Parathyroid adenoma (tissue), 2 donors: ENCODE measurements at regions not wholly inside any gene's neighbourhood (a gene's known extent, or its start where the extent isn't known, plus 50 kb on each side); places are given as distances from the start of the nearest gene placed in this dataset.
"Not testable (repeated sequence)": the region's sequence is repeated elsewhere in the genome, so short reads cannot be mapped to it uniquely, and the experiment has no call there.

Source experiments
- H2AFZ ChIP-seq: fragments of 300-600 bp; sonication (generic); one replicate; pipeline ENCODE4 v1.7.0; 2017; ENCODE audit warnings: antibody characterized with exemption, mild to moderate bottlenecking
- H3K27ac ChIP-seq: fragments of 300-600 bp; sonication (generic); one replicate; pipeline ENCODE4 v1.7.0; 2017
- H3K27me3 ChIP-seq: fragments of 300-600 bp; sonication (generic); one replicate; pipeline ENCODE4 v1.7.0; 2017; ENCODE audit warnings: low read length; ENCODE audit not compliant: control insufficient read depth, insufficient read depth
- H3K36me3 ChIP-seq: fragments of 300-600 bp; sonication (generic); one replicate; pipeline ENCODE4 v1.7.0; 2017; ENCODE audit warnings: low read length; ENCODE audit not compliant: control insufficient read depth, insufficient read depth
- H3K4me1 ChIP-seq: fragments of 300-600 bp; sonication (generic); one replicate; pipeline ENCODE4 v1.7.0; 2017; ENCODE audit warnings: control low read depth
- H3K4me2 ChIP-seq: fragments of 300-600 bp; sonication (generic); one replicate; pipeline ENCODE4 v1.7.0; 2017; ENCODE audit warnings: low read length
- H3K4me3 ChIP-seq: fragments of 300-600 bp; sonication (generic); one replicate; pipeline ENCODE4 v1.7.0; 2017; ENCODE audit warnings: low read depth, low read length
- H3K79me2 ChIP-seq: fragments of 300-600 bp; sonication (generic); one replicate; pipeline ENCODE4 v1.7.0; 2017; ENCODE audit warnings: control low read depth
- H3K9ac ChIP-seq: fragments of 300-600 bp; sonication (generic); one replicate; pipeline ENCODE4 v1.7.0; 2017; ENCODE audit warnings: mild to moderate bottlenecking
- H3K9me3 ChIP-seq: fragments of 300-600 bp; sonication (generic); one replicate; pipeline ENCODE4 v1.7.0; 2017; ENCODE audit warnings: low read length; ENCODE audit not compliant: control insufficient read depth
- TF ChIP-seq, protein P1 (sequence below): fragments of 300-600 bp; sonication (generic); IDR thresholded peaks from one replicate; pipeline ENCODE4 v1.7.0; 2017; ENCODE audit warnings: antibody characterized with exemption, mild to moderate bottlenecking
- donor health status: primary hyperparathyroidism.

- no peak overlapping the region for H3K4me3 ChIP-seq
These were observed 494.6 kb upstream of the ADGRL4 start for GRCh38 chr1:79501153-79501552.

GRCh38 chr1:79499541-79499940 lies 493.0 kb upstream of the ADGRL4 start:
- Histone ChIP-seq H3K79me2 (no peaks in the 10 kb centered on the region), H3K9me3 (no peaks in the 10 kb centered on the region)

More at GRCh38 chr1:79501153-79501552, 494.6 kb upstream of the ADGRL4 start:
- TF ChIP-seq, protein P1, sequence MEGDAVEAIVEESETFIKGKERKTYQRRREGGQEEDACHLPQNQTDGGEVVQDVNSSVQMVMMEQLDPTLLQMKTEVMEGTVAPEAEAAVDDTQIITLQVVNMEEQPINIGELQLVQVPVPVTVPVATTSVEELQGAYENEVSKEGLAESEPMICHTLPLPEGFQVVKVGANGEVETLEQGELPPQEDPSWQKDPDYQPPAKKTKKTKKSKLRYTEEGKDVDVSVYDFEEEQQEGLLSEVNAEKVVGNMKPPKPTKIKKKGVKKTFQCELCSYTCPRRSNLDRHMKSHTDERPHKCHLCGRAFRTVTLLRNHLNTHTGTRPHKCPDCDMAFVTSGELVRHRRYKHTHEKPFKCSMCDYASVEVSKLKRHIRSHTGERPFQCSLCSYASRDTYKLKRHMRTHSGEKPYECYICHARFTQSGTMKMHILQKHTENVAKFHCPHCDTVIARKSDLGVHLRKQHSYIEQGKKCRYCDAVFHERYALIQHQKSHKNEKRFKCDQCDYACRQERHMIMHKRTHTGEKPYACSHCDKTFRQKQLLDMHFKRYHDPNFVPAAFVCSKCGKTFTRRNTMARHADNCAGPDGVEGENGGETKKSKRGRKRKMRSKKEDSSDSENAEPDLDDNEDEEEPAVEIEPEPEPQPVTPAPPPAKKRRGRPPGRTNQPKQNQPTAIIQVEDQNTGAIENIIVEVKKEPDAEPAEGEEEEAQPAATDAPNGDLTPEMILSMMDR = no peak
- no peaks in the 10 kb centered on the region for H3K9me3 ChIP-seq
- H3K27me3 ChIP-seq = no peaks in the 10 kb centered on the region
- H3K79me2 ChIP-seq = no peaks in the 10 kb centered on the region
- no peak overlapping the region for H3K9ac ChIP-seq
- no peak overlapping the region for H3K27ac ChIP-seq
- H3K4me2 ChIP-seq = no peak overlapping the region
- no peaks in the 10 kb centered on the region for H3K36me3 ChIP-seq
- H2AFZ ChIP-seq = no peak overlapping the region
- no peaks in the 10 kb centered on the region for H3K4me1 ChIP-seq

DNA sequence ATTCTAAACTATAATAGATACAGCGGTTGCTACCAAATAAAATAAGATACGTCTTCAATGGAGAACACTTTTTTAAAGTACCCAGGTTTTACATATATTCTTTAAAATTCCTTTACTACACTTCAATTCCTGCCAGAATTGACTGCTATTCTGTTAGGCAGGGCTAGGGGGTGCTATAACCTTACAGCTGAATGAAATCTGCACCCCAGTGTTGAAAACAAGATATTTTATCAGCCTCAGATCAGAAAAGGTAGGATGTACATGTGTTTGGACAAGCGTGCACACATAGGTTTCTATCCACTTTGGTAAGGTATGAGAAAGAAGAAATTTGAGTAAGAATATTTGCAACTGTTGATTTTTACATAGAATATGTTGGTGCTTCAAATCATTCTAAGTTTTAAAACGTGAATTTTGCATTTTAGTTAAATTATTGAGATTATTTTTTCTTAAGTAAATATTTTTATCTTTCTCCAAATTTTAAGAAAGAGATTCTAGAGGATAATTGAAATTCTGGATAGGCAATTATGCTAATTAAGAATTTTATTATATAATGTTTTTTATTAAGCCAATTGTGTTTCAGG lies 490.8 kb upstream of the ADGRL4 start:
- Histone ChIP-seq H3K4me1 (no peaks in the 10 kb centered on the region), H3K79me2 (no peaks in the 10 kb centered on the region), H2AFZ (no peak overlapping the region), H3K4me3 (no peak overlapping the region), H3K9ac (no peak overlapping the region), H3K27ac (no peak overlapping the region), H3K4me2 (no peak overlapping the region), H3K36me3 (no peaks in the 10 kb centered on the region), H3K9me3 (no peaks in the 10 kb centered on the region), H3K27me3 (no peaks in the 10 kb centered on the region)
- TF ChIP-seq, protein P1 = no peak

More at GRCh38 chr1:79499541-79499940, 493.0 kb upstream of the ADGRL4 start:
- no peaks in the 10 kb centered on the region for H3K4me1 ChIP-seq
- H3K27ac ChIP-seq = no peak overlapping the region
- H3K9ac ChIP-seq = no peak overlapping the region
- H3K4me3 ChIP-seq = no peak overlapping the region
- H2AFZ ChIP-seq = no peak overlapping the region
- H3K27me3 ChIP-seq = no peaks in the 10 kb centered on the region
- H3K4me2 ChIP-seq = no peak overlapping the region
- no peaks in the 10 kb centered on the region for H3K36me3 ChIP-seq
- TF ChIP-seq, protein P1 = no peak

DNA sequence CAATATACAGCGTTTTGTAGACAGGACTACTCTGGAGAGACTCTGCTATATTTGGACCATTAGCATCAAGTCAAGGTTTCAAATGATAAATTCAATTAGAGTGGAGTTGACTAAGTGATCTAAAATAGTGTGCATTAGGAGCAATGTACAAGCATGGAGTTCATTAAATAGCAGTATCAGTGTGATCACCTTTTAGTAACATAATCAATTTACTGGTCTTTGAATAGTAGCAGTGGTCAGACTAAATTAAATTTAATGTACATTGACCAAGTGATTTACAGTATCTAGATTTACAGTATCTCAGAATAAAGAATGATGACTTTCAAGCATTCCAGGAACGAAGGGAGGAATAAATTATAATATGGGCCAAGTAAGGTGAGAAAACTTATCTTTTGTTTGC lies 489.6 kb upstream of the ADGRL4 start:
- Histone ChIP-seq H3K79me2 (no peaks in the 10 kb centered on the region), H3K27ac (no peak overlapping the region), H3K4me1 (no peaks in the 10 kb centered on the region), H3K4me2 (no peak overlapping the region), H3K4me3 (no peak overlapping the region), H3K36me3 (no peaks in the 10 kb centered on the region), H3K9me3 (no peaks in the 10 kb centered on the region), H2AFZ (no peak overlapping the region), H3K27me3 (no peaks in the 10 kb centered on the region), H3K9ac (no peak overlapping the region)
- TF ChIP-seq, protein P1 = no peak

DNA sequence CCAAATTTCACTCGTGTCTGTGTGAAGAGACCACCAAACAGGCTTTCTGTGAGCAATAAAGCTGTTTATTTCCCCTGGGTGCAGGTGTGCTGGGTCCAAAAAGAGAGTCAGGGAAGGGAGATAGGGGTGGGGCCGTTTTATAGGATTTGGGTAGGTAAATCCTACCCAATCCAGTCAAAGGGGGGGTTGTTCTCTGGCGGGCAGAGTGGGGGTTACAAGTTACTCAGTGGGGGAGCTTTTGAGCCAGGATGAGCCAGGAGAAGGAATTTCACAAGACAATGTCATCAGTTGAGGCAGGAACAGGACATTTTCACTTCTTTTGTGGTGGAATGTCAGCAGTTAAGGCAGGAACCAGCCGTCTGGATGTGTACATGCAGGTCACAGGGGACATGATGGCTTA lies 487.2 kb upstream of the ADGRL4 start:
- not testable (repeated sequence) for H3K9me3 ChIP-seq, H2AFZ ChIP-seq, H3K36me3 ChIP-seq, H3K27ac ChIP-seq, H3K9ac ChIP-seq, H3K4me1 ChIP-seq, H3K4me3 ChIP-seq, H3K79me2 ChIP-seq, H3K27me3 ChIP-seq, H3K4me2 ChIP-seq

DNA sequence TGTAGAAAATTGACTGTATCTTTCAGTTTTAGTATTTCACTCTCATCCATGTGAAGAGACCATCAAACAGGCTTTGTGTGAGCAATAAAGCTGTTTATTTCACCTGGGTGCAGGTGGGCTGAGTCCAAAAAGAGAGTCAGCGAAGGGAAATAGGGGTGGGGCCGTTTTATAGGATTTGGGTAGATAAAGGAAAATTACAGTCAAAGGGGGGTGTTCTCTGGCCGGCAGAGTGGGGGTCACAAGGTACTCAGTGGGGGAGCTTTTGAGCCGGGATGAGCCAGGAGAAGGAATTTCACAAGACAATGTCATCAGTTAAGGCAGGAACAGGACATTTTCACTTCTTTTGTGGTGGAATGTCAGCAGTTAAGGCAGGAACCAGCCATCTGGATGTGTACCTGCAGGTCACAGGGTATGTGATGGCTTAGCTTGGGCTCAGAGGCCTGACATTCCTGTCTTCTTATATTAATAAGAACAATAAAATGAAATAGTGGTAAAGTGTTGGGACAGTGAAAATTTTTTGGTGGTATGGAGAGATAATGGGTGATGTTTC lies 482.1 kb upstream of the ADGRL4 start:
- not testable (repeated sequence) for H3K27me3 ChIP-seq, H2AFZ ChIP-seq, H3K27ac ChIP-seq, H3K79me2 ChIP-seq, H3K4me1 ChIP-seq, H3K9me3 ChIP-seq, H3K4me3 ChIP-seq, H3K9ac ChIP-seq, H3K36me3 ChIP-seq, H3K4me2 ChIP-seq
